HEK293T (cell line): ENCODE measurements at regions not wholly inside any gene's neighbourhood (a gene's known extent, or its start where the extent isn't known, plus 50 kb on each side); places are given as distances from the start of the nearest gene placed in this dataset.

Source experiments
- ARNT ChIP-seq: fragments of 450-650 bp; IDR thresholded peaks from 2 replicates; pipeline ENCODE4 v1.6.1; 2017; ENCODE audit warnings: mild to moderate bottlenecking
- ELF4 ChIP-seq: fragments of 450-650 bp; IDR thresholded peaks from 2 replicates; pipeline ENCODE4 v1.6.1; 2017; ENCODE audit warnings: antibody characterized with exemption
- FOXA1 ChIP-seq: fragments of 450-650 bp; IDR thresholded peaks from 2 replicates; pipeline ENCODE4 v1.6.1; 2016; ENCODE audit warnings: mild to moderate bottlenecking
- FOXK2 ChIP-seq: fragments of 450-650 bp; IDR thresholded peaks from 2 replicates; pipeline ENCODE4 v1.6.1; 2016; ENCODE audit warnings: mild to moderate bottlenecking
- FOXM1 ChIP-seq: fragments of 450-650 bp; IDR thresholded peaks from 2 replicates; pipeline ENCODE4 v1.6.1; 2017; ENCODE audit warnings: mild to moderate bottlenecking, borderline replicate concordance
- L3MBTL2 ChIP-seq: fragments of 450-650 bp; conservative IDR thresholded peaks from 2 replicates; pipeline ENCODE4 v1.6.1; 2016; ENCODE audit warnings: mild to moderate bottlenecking
- LEF1 ChIP-seq: fragments of 450-650 bp; IDR thresholded peaks from 2 replicates; pipeline ENCODE4 v1.6.1; 2017; ENCODE audit warnings: mild to moderate bottlenecking, borderline replicate concordance
- NFRKB ChIP-seq: fragments of 450-650 bp; IDR thresholded peaks from 2 replicates; pipeline ENCODE4 v1.6.1; 2016; ENCODE audit warnings: mild to moderate bottlenecking, moderate library complexity
- SP1 ChIP-seq: fragments of 450-650 bp; IDR thresholded peaks from 2 replicates; pipeline ENCODE4 v1.6.1; 2017
- SUZ12 ChIP-seq: fragments of 450-650 bp; IDR thresholded peaks from 2 replicates; pipeline ENCODE4 v1.6.1; 2016; ENCODE audit warnings: mild to moderate bottlenecking
- TARDBP ChIP-seq: fragments of 450-650 bp; IDR thresholded peaks from 2 replicates; pipeline ENCODE4 v1.6.1; 2016
- ZNF384 ChIP-seq: fragments of 450-650 bp; IDR thresholded peaks from 2 replicates; pipeline ENCODE4 v1.6.1; 2016
- TF ChIP-seq, protein P1 (sequence below): fragments of 450-650 bp; IDR thresholded peaks from 2 replicates; pipeline ENCODE4 v1.6.1; 2016

DNA sequence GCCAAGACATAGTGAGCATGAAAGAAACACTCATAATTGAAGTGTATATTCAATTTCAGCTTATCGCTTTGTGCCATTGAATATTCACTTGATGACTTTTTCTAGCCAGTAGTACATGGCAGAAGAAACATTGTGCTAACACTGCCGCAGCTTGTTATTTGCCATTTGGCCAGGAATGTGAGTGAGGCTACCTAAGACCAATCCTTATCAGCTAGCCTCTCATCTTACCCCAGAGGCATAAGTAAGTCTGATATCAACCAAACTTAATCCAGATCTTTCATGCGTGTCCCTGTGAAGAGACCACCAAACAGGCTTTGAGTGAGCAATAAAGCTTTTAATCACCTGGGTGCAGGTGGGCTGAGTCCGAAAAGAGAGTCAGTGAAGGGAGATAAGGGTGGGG lies 586.0 kb upstream of the MBL2 start:
- TF ChIP-seq L3MBTL2 (no peak), FOXM1 (no peak), FOXK2 (no peak), SUZ12 (no peak), NFRKB (no peak), ZNF384 (no peak), LEF1 (no peak), ELF4 (no peak), FOXA1 (no peak), TARDBP (no peak), SP1 (no peak), ARNT (no peak)
- TF ChIP-seq, protein P1, sequence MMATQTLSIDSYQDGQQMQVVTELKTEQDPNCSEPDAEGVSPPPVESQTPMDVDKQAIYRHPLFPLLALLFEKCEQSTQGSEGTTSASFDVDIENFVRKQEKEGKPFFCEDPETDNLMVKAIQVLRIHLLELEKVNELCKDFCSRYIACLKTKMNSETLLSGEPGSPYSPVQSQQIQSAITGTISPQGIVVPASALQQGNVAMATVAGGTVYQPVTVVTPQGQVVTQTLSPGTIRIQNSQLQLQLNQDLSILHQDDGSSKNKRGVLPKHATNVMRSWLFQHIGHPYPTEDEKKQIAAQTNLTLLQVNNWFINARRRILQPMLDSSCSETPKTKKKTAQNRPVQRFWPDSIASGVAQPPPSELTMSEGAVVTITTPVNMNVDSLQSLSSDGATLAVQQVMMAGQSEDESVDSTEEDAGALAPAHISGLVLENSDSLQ, result no peak
